ENCODE measurements at regions not wholly inside any gene's neighbourhood (a gene's known extent, or its start where the extent isn't known, plus 50 kb on each side); places are given as distances from the start of the nearest gene placed in this dataset.
"Not testable (repeated sequence)": the region's sequence is repeated elsewhere in the genome, so short reads cannot be mapped to it uniquely, and the experiment has no call there.

DNA sequence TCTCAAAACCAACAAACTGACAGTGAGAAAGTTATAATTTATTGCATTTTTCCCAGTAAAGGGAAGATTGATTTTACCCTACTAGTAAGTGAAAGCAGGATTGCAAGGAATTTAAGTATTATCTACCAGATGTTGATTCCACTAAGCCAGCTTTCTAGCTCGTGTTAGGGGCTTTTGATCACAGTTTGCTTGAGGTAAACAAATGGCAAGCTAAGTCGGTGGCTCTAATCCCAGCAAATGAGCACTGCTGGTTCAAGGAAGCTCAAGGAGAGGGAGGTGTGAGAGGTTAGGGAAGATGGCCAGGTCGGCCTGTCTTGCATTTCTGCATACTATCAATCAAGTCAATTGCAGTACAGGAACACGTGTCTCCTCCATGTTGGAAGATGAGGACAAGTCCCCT, 448.7 kb upstream of the POM121L12 start:
- no peak for DNase-seq (ENCODE audit: low spot score)

DNA sequence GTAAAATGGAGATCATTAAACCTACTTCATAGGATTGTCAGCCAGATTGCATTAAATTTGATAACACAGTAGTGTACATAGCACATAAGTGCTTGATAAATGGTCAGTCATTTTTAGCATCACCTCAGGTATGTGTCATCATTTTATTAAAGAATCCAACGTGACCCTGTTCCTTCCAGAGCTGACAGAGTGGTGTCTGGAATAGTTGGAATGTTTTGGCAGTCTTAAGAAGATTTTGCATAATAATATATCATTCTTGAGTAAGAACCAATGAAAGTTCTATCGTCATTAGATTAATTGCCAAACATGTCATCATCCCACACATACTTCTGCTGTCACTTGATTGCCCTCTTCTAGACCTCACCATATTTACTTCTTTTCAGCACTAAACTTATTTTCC, 451.4 kb upstream of the POM121L12 start:
- no peak for DNase-seq (ENCODE audit: low spot score)

DNA sequence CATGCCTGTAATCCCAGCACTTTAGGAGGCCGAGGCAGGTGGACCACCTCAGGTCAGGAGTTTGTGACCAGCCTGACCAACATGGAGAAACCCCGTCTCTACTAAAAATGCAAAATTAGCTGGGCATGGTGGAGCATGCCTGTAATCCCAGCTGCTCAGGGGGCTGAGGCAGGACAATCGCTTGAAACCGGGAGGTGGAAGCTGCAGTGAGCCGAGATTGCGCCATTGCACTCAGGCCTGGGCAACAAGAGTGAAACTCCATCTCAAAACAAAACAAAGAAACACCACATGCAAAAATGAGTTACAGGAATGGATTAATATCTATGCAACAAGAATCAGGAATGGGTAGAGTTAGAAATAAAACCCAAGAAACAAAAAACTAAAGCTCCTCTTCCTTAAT, 462.3 kb upstream of the POM121L12 start:
- DNase-seq (ENCODE audit: low spot score), result not testable (repeated sequence)

DNA sequence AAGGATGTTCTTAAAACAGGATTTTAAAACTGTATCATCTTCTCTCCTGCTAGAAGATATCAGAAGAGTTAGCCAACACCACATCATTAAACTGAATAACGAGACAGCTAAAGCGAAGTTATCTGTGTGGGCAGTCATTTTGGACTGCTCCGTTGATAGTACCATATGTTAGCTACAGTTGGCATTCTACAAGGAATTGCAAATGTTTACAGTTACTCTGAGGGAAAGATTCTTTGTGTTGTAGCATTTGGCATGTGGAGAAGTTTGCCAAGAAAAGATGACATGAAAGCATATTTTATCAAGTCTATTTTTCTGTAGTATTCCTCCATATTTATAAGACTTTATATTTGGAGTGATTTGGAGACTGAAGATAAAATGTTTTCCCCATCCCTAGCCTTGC, 464.4 kb upstream of the POM121L12 start:
- DNase-seq (ENCODE audit: low spot score), result no peak

DNA sequence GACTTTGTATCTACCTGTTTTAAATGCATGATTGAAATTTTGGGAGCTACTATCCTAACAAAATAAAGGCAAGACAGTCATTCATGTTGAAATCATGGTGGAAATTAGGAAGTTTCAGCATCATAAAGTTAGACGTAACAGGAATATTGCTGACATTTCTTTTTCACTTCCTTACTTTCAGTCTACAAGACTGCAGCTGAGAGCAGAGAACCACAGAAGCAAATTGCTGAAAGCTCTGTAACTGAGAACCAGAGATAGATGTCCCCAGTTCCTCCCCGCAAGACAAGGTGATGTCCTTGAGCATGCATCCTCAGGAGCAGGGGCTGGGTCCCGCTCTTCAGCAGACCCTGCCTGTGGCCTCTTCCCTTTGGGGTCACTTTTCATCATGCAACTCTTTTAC, 466.3 kb upstream of the POM121L12 start:
- DNase-seq (ENCODE audit: low spot score), result no peak

DNA sequence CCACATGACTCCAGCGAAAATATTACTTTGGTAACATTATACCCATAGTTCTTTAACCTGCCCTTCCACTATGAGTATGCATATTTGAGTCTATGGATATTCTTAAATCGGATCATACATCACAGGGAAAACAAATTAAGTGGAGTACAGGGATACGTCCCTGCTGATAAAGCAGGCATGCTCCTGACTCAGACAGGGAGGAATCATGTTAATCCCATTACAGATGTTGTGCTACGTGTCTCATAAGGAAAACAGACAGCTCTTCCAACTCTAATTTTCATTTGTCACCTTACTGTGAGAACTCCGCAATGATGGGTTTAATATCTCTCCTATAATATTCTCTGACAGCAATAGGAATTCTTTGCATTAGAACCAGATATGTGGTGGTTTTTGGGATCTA, 469.5 kb upstream of the POM121L12 start:
- no peak for DNase-seq (ENCODE audit: low spot score)

DNA sequence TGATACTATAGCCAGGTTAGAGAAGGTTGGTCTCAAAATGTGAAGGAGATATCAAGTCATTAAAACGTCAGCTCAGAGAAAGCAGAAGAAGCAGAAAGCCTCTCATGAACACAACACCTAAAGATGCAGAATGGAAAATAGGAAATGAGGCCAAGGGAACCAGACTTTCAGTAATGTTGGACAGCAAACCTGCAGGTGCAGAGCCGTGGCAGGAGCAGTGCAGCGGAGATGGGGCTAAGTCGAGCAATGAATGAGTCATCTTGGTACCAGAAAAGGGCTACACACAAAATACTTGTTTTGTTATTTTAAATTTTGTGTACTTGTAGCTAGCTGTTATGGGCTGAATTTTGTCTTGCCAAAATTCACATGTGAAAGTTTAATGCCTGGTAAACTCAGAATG, 479.6 kb upstream of the POM121L12 start:
- no peak for DNase-seq (ENCODE audit: low spot score)

DNA sequence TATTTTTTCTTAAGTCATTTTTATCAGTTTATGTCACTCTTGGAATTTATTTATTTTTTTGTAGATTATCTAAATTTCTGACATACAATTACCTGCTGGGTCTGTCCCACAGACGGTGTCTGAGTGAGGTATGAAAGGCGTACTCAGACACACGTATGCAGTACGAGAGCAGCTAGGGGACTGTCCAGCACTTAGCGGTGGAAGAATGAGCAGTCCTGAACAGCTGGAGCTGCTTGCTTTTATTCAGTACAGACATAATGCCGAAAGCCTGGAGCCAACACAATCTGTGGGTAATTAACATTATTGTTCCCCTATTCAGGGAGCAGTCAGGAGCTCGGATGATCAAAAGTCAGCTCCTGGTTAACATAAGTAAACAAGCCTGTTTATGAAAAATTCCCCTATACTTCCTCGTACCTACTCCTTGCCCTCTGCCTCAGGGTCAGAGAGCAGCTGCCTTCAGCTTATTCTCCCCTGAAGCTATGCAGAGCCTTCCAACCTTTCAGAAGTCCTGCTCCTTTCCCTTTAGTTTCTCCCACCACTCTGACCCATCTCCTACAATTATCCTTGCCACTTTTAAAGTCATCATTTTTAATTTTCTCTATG, 488.0 kb upstream of the POM121L12 start:
- DNase-seq (ENCODE audit: low spot score), result no peak

DNA sequence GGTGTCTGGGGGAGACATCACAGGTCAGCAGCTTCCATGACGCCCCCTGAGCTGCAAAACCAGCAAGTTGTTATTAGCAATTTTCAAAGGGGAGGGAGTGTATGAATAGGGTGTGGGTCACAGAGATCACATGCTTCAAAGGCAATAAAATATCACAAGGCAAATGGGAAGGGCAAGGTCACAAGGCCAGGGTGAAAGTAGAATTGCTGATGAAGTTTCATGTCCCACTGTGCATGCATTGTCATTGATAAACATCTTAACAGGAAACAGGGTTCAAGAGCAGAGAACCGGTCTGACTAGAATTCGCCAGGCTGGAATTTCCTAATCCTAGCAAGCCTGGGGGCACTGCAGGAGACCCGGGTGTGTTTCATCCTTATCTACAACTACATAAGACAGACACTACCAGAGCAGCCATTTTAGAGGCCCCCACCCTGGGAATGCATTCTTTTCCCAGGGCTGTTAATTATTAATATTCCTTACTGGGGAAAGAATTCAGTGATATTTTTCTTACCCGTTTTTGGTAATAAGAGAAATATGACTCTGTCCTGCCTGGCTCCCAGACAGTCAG, 494.2 kb upstream of the POM121L12 start:
- not testable (repeated sequence) for DNase-seq (ENCODE audit: low spot score)

DNA sequence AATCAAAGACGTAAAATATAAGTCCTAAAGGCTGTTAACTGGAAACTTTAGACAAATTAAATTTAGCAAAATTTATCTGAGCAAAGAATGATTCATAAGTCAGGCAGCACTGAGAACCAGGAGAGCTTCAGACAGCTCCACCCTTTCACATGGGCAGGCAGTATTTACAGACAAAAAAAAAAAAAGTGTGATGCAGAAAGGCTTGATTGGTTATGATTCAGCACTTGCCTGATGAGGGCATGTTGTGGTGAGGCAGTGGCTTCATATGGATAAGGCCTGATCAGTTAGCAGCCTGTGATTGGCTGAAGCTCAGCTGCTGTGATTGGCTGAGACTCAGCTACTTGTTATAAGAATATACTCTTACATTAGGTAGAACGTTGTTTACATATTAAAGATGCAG, 495.4 kb upstream of the POM121L12 start:
- no peak for DNase-seq (ENCODE audit: low spot score)

DNA sequence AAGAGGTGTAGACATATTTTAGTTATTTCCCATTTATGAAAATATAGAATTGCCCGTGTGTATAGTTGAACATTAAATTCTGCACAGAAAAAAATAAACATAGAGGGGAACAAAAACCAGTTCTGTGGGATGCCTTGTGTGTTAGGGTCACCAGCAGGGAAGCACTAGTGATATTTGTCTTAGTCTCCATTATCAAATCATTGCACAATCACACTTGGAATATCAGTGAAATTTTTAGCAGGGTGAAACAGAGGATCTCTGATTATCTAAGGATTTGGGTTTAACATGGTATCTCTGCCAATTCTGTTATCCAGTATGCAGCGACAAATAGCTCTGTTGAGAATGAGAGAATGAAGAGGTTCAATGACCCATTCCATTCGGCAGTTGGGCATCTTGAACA, 496.0 kb upstream of the POM121L12 start:
- no peak for DNase-seq (ENCODE audit: low spot score)

DNA sequence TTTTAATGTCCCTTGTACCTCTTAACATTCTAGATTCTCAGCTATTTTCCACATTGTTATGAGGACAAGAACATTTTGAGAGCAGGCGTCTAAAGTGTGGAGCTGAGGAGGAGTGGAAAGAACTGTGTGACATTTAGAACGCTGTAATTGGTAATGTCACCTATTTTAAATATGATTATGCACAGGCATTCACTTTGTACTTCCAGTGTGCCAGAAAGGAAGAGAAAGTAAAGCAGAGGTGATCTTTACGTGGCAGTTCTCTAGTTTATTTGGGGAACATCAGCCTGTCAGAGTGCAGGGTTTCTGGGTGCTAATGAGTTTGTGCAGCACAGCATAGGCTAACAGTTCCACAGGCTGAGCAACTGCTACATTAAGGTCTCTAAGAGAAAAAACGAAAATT, 498.4 kb upstream of the POM121L12 start:
- peak; percentile 79 for DNase-seq (ENCODE audit: low spot score)

DNA sequence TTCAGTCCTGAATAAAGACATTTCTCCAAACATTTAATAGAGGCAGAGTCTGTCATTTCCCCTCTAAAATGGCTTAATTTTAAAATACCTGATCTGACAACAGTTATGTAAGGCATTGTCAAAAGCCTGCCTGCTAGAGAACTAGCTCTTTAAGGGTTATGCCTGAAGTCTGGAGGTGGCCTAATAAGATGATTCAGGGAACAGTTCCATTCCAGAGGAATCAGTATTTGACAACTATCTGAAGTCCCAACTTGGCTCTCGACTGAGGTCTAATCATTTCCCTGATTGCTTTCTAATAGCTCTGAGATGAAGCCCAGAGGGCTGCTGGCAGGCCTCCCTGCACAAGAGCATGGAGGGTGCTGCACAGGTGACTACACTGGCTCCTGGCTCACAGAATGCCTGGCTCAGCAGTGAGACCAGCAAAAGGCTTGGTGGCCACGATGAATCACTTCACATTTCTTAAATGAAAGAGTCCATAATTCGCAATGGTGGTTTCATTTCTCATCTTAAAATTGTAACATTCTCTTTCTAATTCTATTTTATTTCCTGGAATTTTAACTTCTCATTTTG, 509.6 kb upstream of the POM121L12 start:
- peak; percentile 74 for DNase-seq (ENCODE audit: low spot score)

DNA sequence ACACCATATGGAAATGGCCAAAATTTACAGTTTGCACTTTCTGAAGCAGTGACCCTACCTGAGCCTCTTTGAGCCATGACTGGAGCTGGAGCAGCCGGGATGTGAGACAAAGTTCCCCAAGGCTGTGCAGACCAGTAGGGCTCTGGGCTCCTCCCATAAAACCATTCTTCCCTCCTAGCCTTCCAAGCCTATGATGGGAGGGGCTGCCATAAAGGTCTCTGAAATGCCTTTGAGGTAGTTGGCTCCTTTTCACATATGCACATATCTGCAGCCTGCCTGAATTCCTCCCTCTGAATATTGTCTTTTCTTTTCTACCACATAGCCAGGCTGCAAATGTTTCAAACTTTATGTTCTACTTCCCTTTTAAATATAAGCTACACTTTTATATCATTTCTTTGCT, 516.6 kb upstream of the POM121L12 start:
- no peak for DNase-seq (ENCODE audit: low spot score)

DNA sequence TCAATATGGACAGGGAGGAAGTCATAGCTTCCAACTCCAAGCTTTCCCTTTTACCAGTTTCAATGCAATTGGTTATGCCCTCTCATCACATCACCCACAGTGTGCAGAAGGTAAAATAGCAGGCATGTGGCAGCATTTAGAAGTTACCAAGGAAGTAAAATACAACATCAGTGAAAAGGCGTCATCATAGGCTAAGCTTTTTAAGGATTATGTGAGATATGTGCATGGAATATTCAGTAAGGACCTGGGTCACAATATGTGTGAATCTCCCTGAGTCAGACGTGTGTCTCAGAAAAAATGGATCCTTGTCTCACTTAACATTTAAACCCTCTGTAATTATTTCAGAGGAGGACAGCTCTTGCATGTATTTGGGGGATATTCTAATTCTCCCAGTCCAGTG, 522.8 kb upstream of the POM121L12 start:
- no peak for DNase-seq (ENCODE audit: low spot score)

DNA sequence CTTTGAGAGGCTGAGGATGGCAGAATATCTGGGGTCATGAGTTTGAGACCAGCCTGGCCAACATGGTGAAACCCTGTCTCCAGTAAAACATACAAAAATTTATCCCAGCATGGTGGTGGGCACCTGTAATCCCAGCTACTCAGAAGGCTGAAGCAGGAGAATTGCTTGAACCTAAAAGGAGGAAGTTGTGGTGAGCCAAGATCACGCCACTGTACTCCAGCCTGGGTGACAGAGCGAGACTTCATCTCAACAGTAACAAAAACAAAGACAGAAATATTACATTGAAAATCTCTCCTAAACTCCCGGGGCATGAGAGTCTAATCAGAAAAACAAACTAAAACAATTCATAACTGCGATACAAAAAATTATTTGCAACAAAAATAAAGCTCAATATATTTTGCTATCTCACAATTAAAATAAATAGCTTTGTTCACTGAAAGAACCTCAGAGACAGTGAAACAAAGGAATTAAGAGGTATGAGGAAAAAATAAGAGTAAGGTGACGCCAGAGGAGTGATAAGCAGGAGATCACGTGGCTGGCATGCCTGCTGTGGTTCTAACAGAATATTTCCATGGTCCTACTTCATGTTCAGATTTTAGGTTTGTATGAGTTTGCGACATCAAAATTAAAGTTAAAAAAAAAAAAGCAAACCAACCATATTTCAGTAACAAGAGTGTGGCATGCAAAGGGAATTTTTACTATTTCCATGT, 527.7 kb upstream of the POM121L12 start:
- DNase-seq (ENCODE audit: low spot score), result no peak

DNA sequence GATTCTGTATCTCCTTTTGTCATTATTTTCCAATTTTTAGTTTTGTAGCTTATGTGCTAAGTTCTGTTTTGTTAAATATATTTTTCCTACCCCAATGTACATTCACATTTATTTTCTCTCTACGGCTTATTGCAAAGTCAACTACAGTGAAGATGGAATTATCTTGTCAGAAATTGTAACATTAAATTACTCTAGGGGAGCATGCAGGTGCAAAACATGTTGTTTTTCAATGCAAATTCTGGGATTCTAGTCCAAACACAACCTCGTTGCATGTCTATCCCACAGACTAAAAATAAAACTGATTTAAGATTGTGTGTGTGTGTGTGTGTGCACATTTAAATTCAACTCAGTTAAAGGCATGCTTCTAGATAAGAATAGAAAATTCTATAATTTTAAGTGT, 529.1 kb upstream of the POM121L12 start:
- no peak for DNase-seq (ENCODE audit: low spot score)

DNA sequence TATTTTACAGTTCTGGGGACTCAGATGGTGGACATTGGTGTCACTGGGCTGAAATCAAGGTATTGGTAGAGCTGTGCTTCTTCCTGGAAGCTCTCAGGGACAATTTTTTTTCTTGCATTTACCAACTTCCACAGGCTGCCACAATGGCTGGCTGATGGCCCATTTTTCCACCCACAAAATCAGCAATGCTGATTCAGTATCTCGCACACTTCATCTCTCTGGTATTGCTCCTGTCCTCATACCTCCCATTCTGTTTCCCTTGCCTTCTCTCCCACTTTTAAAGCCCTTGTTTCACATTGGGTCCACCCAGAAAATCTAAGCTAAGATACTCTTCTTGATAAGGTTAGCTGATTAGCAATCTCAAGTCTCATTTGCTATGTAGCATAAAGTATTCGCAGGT, 530.9 kb upstream of the POM121L12 start:
- no peak for DNase-seq (ENCODE audit: low spot score)

DNA sequence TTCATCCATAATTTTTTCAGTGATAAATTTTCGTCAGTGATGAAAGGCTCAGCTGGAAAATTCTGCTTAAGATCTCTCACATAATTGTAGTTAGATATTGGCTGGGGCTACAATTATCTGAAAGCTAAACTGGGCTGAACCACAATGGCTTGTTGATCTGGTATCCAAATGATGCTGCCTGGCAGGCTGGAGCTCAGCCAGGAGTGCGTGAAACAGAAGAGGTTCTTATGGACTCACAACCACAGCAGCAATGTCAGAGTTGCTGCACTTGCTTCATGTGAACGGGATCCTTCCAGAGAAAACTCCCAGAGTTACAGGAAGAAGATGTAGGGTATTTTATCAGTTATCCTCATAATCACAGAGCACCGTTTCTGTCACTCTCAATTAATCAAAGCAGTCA, 533.2 kb upstream of the POM121L12 start:
- peak; percentile 61 for DNase-seq (ENCODE audit: low spot score)

DNA sequence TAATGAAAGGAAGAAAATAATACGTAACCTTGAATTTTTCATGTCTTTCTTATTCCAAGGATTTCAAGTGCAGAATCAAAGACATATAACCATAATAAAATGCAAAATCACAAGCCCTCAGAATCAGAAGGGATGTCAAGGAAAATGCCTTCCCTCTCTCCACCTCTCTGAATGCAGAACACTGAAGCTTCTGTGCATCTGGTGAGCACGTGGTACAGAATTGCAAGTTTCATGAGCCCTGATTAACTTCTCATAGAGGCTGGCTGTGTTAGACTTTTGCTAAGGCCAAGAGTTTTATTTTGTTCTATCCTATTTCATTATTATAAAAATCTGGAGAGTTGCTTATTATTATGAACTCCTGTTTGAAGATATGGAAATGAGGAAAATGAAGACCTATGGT, 533.7 kb upstream of the POM121L12 start:
- no peak for DNase-seq (ENCODE audit: low spot score)

DNA sequence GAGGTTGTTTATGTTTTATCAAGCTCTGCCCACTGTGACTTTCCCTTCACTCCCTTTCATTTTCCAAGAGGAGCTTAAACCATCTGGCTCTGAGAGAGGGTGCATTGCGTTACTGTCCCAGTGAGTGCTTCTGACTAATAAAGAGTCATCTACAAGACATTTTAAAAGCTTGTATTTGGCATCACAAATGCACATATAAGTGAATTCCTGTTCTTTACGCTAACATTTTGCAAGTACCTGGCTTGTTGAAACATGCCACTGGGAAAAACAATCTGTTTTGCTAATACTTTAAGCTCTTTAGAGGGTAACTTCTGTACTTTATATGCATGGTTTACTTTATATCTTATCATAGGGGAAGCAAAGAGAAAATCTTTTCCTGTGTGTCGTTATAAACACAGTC, 534.6 kb upstream of the POM121L12 start:
- no peak for DNase-seq (ENCODE audit: low spot score)

DNA sequence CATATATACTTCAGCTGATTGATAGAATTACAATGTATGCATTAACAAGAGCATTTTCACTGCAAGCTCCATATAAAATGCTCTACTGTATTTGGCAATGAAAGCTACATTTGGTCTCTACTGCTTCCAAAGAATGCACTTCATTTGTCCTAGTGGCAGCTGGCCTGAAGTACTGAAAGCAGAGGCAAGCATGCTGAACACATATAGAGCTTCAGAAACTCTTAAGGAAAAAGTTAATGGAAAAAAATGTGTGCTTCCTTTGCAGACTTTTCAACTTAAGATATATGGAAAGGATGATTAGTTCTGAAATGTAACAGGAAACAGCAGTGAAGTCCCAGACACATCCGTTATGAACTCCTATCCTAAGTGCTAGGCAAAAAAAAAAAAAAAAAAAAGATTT, 537.1 kb upstream of the POM121L12 start:
- DNase-seq (ENCODE audit: low spot score), result no peak

DNA sequence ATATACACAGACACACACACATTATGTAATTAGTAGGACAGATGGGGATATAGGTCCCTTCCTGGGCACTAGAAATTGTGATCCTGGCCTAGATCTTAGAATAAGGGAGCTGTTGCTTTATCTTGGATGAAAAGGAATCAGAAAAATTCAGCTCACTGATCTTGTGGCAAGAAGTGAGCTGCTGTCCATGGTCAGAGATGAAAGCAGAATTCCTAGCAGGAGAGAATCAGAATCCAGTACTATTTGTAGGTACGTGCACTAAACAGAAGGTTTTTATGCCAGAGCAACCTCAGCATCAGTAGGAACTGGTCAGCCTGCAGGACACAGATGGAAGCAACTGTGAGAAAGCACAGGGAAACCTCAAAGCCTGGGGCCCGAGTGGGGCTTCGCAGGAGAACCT, 549.2 kb upstream of the POM121L12 start:
- DNase-seq (ENCODE audit: low spot score), result no peak

DNA sequence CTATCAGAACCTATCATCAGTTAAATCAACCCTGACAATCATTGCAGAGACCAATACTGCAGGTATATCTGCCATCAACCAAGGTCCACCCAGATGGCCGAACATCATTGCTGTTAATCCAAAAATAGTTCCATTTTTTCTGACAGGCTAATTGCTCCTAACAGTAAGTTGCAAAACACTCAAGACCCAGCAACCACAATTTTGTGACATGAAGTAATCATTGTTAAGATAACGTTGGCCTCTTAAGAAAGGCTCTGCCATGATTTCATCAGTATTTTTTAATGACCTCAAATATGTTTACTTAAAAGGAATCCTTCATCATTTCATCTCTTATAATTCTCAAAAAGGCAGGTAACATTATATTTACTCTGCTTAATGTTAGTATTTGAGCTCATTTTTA, 553.4 kb upstream of the POM121L12 start:
- DNase-seq (ENCODE audit: low spot score), result no peak
